HepG2 (cell line): ENCODE measurements at regions not wholly inside any gene's neighbourhood (a gene's known extent, or its start where the extent isn't known, plus 50 kb on each side); places are given as distances from the start of the nearest gene placed in this dataset.

Experiments used
- ATAC-seq: fragments of 200-7000 bp; cut with Tn5 transposase; 3 replicates; pipeline ENCODE4 v1.9.1; 2020; ENCODE audit warnings: mild to moderate bottlenecking, moderate library complexity
- BruUV-seq: library from RNA; stranded (reverse); fragments of 400-500 nt; replicated peaks from 2 replicates; lab custom pipeline; 2021; lab: Mats Ljungman, UMichigan
- CTCF ChIA-PET: fragments of 300-600 bp; formaldehyde crosslinking; extraction: SDS; loops from one replicate; lab custom pipeline; 2021; ENCODE audit warnings: low total read pairs, inconsistent platforms, low intra/inter-chr PET ratio; lab: Yijun Ruan, JAX
- POLR2A ChIA-PET: fragments of 350-600 bp; sonication (Branson Sonifier 250); formaldehyde crosslinking; loops from one replicate; lab custom pipeline; 2020; ENCODE audit warnings: antibody characterized with exemption, inconsistent platforms; lab: Yijun Ruan, JAX
- DNase-seq: peaks from one replicate; pipeline ENCODE4 v3.0.0-alpha.2; 2015; ENCODE audit warnings: low spot score
- FAIRE-seq: peaks from 3 replicates; lab custom pipeline; 2011; peaks lifted over from hg19 to GRCh38; lab: Jason Lieb, UNC
- H2AFZ ChIP-seq: one replicate; pipeline ENCODE4 v1.6.1; 2011; ENCODE audit warnings: low read length, inconsistent platforms
- H3K27ac ChIP-seq: fragments of 300-600 bp; 3 replicates; pipeline ENCODE4 v1.8.0; 2011; ENCODE audit warnings: mixed run types, mild to moderate bottlenecking, mixed read lengths, low read length, inconsistent platforms; ENCODE audit not compliant: insufficient read depth; ENCODE audit errors: extremely low read length
- H3K27me3 ChIP-seq, 2 experiments: fragments of 200-600 bp in 1 of 2; 2 replicates in 1 of 2; 3 replicates in 1 of 2; pipeline versions ENCODE4 v1.6.0 to v1.8.0; 2011; ENCODE audit warnings: low read length in 2 of 2, mild to moderate bottlenecking in 2 of 2, moderate library complexity in 2 of 2, inconsistent platforms in 1 of 2; ENCODE audit not compliant: insufficient read depth in 2 of 2, control insufficient read depth in 1 of 2
- H3K36me3 ChIP-seq, 2 experiments: fragments of 200-600 bp in 1 of 2; replicated peaks in 1 of 2; 2 replicates in 1 of 2; 3 replicates in 1 of 2; pipeline versions ENCODE4 v1.5.1 to v1.8.0; 2011; ENCODE audit warnings: low read length in 2 of 2, inconsistent platforms in 1 of 2; ENCODE audit not compliant: insufficient read depth in 2 of 2, control insufficient read depth in 1 of 2
- H3K4me1 ChIP-seq: 2 replicates; pipeline ENCODE4 v1.5.1; 2012; ENCODE audit warnings: low read length, inconsistent platforms; ENCODE audit not compliant: insufficient read depth
- H3K4me2 ChIP-seq: 2 replicates; pipeline ENCODE4 v1.6.0; 2011; ENCODE audit warnings: low read depth, low read length, inconsistent platforms
- H3K4me3 ChIP-seq, 3 experiments: fragments of 200-600 bp in 1 of 3; sonication (generic), shearing (Covaris generic) in 1 of 3; replicated peaks in 1 of 3; 2 replicates each; pipeline ENCODE4 v1.5.1; 2011 to 2016; ENCODE audit warnings: low read length in 3 of 3, inconsistent platforms in 2 of 3, low read depth in 2 of 3, mild to moderate bottlenecking in 2 of 3, control low read depth in 1 of 3, mixed read lengths in 1 of 3; ENCODE audit not compliant: insufficient read depth in 1 of 3
- H3K79me2 ChIP-seq: one replicate; pipeline ENCODE4 v1.6.1; 2011; ENCODE audit warnings: low read length, inconsistent platforms; ENCODE audit not compliant: insufficient read depth
- H3K9ac ChIP-seq: 2 replicates; pipeline ENCODE4 v1.6.0; 2011; ENCODE audit warnings: mild to moderate bottlenecking, low read depth, low read length, inconsistent platforms; ENCODE audit not compliant: insufficient read depth
- H3K9me3 ChIP-seq: 2 replicates; pipeline ENCODE4 v1.5.1; 2012; ENCODE audit warnings: mild to moderate bottlenecking, low read length
- H4K20me1 ChIP-seq: 2 replicates; pipeline ENCODE4 v1.6.0; 2011; ENCODE audit warnings: inconsistent platforms, mild to moderate bottlenecking, low read length, moderate library complexity; ENCODE audit not compliant: insufficient read depth
- CREM ChIP-seq, 2 experiments: sonication (generic) in 1 of 2; formaldehyde crosslinking in 1 of 2; IDR thresholded peaks; 2 replicates each; pipeline versions ENCODE4 v1.4.0 to v1.6.1; 2016 to 2020; ENCODE audit warnings: antibody characterized with exemption in 1 of 2, mild to moderate bottlenecking in 1 of 2, missing genetic modification reagents in 1 of 2
- FOXK2 ChIP-seq: fragments of 450-650 bp; IDR thresholded peaks from 2 replicates; pipeline ENCODE4 v1.6.1; 2016
- GLMP ChIP-seq: sonication (generic); formaldehyde crosslinking; IDR thresholded peaks from 2 replicates; pipeline ENCODE4 v1.9.0; 2021; ENCODE audit warnings: missing genetic modification reagents, mild to moderate bottlenecking, borderline replicate concordance
- MBD4 ChIP-seq: IDR thresholded peaks from 2 replicates; pipeline ENCODE4 v1.6.1; 2012; ENCODE audit warnings: low read length, inconsistent platforms, borderline replicate concordance
- NFE2L2 ChIP-seq: fragments of 150-350 bp; IDR thresholded peaks from 2 replicates; pipeline ENCODE4 v1.6.1; 2014; ENCODE audit warnings: low read length
- SIN3A ChIP-seq: IDR thresholded peaks from 2 replicates; pipeline ENCODE4 v1.6.1; 2011; ENCODE audit warnings: low read depth, mild to moderate bottlenecking, control low read depth, low read length, borderline replicate concordance
- SMC3 ChIP-seq: IDR thresholded peaks from 2 replicates; pipeline ENCODE4 v1.6.1; 2011; ENCODE audit warnings: low read length, improper control_type of control experiment
- SP1 ChIP-seq, 2 experiments: fragments of 450-650 bp in 1 of 2; sonication (generic) in 1 of 2; formaldehyde crosslinking in 1 of 2; IDR thresholded peaks; 2 replicates each; pipeline versions ENCODE4 v1.4.0 to v1.6.1; 2016 to 2020; ENCODE audit warnings: missing genetic modification reagents in 1 of 2
- THAP11 ChIP-seq: IDR thresholded peaks from 2 replicates; pipeline ENCODE4 v1.6.1; 2016; ENCODE audit warnings: missing biosample characterization, missing genetic modification reagents
- ZBTB39 ChIP-seq: sonication (generic); formaldehyde crosslinking; IDR thresholded peaks from 2 replicates; pipeline ENCODE4 v1.5.0; 2020; ENCODE audit warnings: missing genetic modification reagents
- ZNF224 ChIP-seq: sonication (generic); formaldehyde crosslinking; IDR thresholded peaks from 2 replicates; pipeline ENCODE4 v1.5.0; 2020; ENCODE audit warnings: mild to moderate bottlenecking, missing genetic modification reagents
- ZNF383 ChIP-seq: sonication (generic); formaldehyde crosslinking; IDR thresholded peaks from 2 replicates; pipeline ENCODE4 v1.4.0; 2020; ENCODE audit warnings: missing genetic modification reagents, mild to moderate bottlenecking, borderline replicate concordance
- ZNF549 ChIP-seq: sonication (generic); formaldehyde crosslinking; IDR thresholded peaks from 2 replicates; pipeline ENCODE4 v1.5.0; 2020; ENCODE audit warnings: missing genetic modification reagents
- ZNF558 ChIP-seq: sonication (generic); formaldehyde crosslinking; IDR thresholded peaks from 2 replicates; pipeline ENCODE4 v1.9.0; 2022; ENCODE audit warnings: mild to moderate bottlenecking, missing genetic modification reagents, borderline replicate concordance
- ZNF597 ChIP-seq: sonication (generic); formaldehyde crosslinking; IDR thresholded peaks from 2 replicates; pipeline ENCODE4 v1.5.0; 2020; ENCODE audit warnings: missing genetic modification reagents
- ZNF841 ChIP-seq: sonication (generic); formaldehyde crosslinking; IDR thresholded peaks from 2 replicates; pipeline ENCODE4 v1.8.1; 2023; ENCODE audit warnings: missing genetic modification reagents, borderline replicate concordance
- WGBS: methylation state at CpG from one replicate; pipeline ENCODE4 v1.1.6; 2017; ENCODE audit warnings: low lambda C conversion rate; 5-methylcytosine and 5-hydroxymethylcytosine counted together
- in situ Hi-C: cut with HindIII; loops from 2 replicates; pipeline ENCODE4 v1.10.0; 2017; ENCODE audit warnings: low pct_unique_long_range_greater_than_20kb; ENCODE audit not compliant: extremely low pct_ligation_motif_present
- intact Hi-C: fragments of 100-400 bp; cut with micrococcal nuclease; formaldehyde crosslinking; loops from one replicate; pipeline ENCODE4 v1.10.0; 2022; ENCODE audit not compliant: unreplicated experiment

- intact Hi-C loops, result no loop called here
- Histone ChIP-seq H3K4me2 (no peak overlapping the region), H4K20me1 (no peaks in the 10 kb centered on the region), H3K4me3 (no peak overlapping the region), H3K27ac (no peak overlapping the region), H3K27me3 (no peaks in the 10 kb centered on the region), H2AFZ (no peak overlapping the region), H3K4me1 (no peaks in the 10 kb centered on the region), H3K79me2 (no peaks in the 10 kb centered on the region), H3K36me3 (no peaks in the 10 kb centered on the region), H3K9me3 (no peaks in the 10 kb centered on the region), H3K9ac (no peak overlapping the region)
- CTCF ChIA-PET, result no interaction called here
- DNase-seq, result no peak
- BruUV-seq, result no TSS peak
- 3% methylated on average over 2 of the region's 3 CpGs for WGBS
- POLR2A ChIA-PET, result no interaction called here
- in situ Hi-C loops, result no loop called here
- ATAC-seq, result no peak
- no peak for FAIRE-seq
- TF ChIP-seq ZNF383 (CRISPR knock-in tag) (no peak), SIN3A (no peak), ZNF549 (CRISPR knock-in tag) (no peak), SMC3 (no peak), GLMP (CRISPR knock-in tag) (no peak)
These were observed 105.8 kb upstream of the C1QTNF7 start for GRCh38 chr4:15322006-15322405.

GRCh38 chr4:15325987-15326386 lies 101.8 kb upstream of the C1QTNF7 start:
- Histone ChIP-seq H3K27me3 (no peaks in the 10 kb centered on the region), H3K9ac (no peak overlapping the region), H3K4me2 (no peak overlapping the region), H3K4me1 (no peaks in the 10 kb centered on the region), H3K9me3 (no peaks in the 10 kb centered on the region), H2AFZ (no peak overlapping the region), H3K36me3 (no peaks in the 10 kb centered on the region), H4K20me1 (no peaks in the 10 kb centered on the region), H3K4me3 (no peak overlapping the region), H3K27ac (no peak overlapping the region), H3K79me2 (no peaks in the 10 kb centered on the region)
- POLR2A ChIA-PET, result no interaction called here
- FAIRE-seq (no peak), ATAC-seq (no peak), DNase-seq (no peak)
- WGBS, result 31% methylated on average over 5 of the region's 5 CpGs
- no TSS peak for BruUV-seq
- CTCF ChIA-PET, result no interaction called here
- in situ Hi-C loops (no loop called here), intact Hi-C loops (no loop called here)
- no peak for TF ChIP-seq ZNF558
- no peak for TF ChIP-seq SP1 (IDR thresholded peaks at IDR 0.05)
- TF ChIP-seq SP1 (CRISPR knock-in tag; IDR thresholded peaks at IDR 0.05), result no peak
- no peak for TF ChIP-seq ZBTB39
- TF ChIP-seq THAP11 (CRISPR knock-in tag), result no peak
- TF ChIP-seq CREM (IDR thresholded peaks at IDR 0.05), result no peak
- no peak for TF ChIP-seq CREM (CRISPR knock-in tag; IDR thresholded peaks at IDR 0.05)
- no peak for TF ChIP-seq ZNF224 (CRISPR knock-in tag)
- no peak for TF ChIP-seq NFE2L2
- TF ChIP-seq ZNF597 (CRISPR knock-in tag), result no peak
- TF ChIP-seq ZNF841 (CRISPR knock-in tag), result no peak
- no peak for TF ChIP-seq MBD4
- no peak for TF ChIP-seq FOXK2
